ENCODE measurements at regions not wholly inside any gene's neighbourhood (a gene's known extent, or its start where the extent isn't known, plus 50 kb on each side); places are given as distances from the start of the nearest gene placed in this dataset.
"Not testable (repeated sequence)": the region's sequence is repeated elsewhere in the genome, so short reads cannot be mapped to it uniquely, and the experiment has no call there.

DNA sequence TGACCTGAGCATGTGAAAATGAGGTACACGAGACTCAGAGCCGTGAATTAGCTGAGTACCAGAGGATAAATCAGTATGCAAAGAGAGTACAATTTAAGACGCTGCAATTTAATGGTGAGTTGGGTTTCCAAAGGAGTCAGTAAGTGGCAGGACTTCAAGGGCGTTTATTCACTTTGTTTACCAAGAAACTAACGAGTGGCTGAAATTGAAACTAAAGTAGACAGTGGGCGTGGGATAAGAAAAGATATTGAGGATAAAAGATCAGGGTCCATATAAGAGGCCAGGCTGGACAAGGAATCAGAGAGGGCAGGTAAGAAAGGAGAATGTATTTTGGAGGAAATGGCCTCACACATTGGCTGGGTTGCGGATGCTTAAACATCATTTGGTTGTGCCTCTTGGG is 346.9 kb upstream of the SPATA31A3 start:
- TF ChIP-seq EZH2phosphoT487 (IDR thresholded peaks at IDR 0.05) = not testable (repeated sequence)
- TF ChIP-seq, protein P1, sequence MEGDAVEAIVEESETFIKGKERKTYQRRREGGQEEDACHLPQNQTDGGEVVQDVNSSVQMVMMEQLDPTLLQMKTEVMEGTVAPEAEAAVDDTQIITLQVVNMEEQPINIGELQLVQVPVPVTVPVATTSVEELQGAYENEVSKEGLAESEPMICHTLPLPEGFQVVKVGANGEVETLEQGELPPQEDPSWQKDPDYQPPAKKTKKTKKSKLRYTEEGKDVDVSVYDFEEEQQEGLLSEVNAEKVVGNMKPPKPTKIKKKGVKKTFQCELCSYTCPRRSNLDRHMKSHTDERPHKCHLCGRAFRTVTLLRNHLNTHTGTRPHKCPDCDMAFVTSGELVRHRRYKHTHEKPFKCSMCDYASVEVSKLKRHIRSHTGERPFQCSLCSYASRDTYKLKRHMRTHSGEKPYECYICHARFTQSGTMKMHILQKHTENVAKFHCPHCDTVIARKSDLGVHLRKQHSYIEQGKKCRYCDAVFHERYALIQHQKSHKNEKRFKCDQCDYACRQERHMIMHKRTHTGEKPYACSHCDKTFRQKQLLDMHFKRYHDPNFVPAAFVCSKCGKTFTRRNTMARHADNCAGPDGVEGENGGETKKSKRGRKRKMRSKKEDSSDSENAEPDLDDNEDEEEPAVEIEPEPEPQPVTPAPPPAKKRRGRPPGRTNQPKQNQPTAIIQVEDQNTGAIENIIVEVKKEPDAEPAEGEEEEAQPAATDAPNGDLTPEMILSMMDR (IDR thresholded peaks at IDR 0.05) = not testable (repeated sequence)
